GM21381 (cell line): ENCODE measurements at regions not wholly inside any gene's neighbourhood (a gene's known extent, or its start where the extent isn't known, plus 50 kb on each side); places are given as distances from the start of the nearest gene placed in this dataset.

Source experiments
- ATAC-seq: cut with Tn5 transposase; IDR thresholded peaks from one replicate; pipeline ENCODE4 v1.9.1; 2021; ENCODE audit warnings: mild to moderate bottlenecking, moderate library complexity; ENCODE audit not compliant: unreplicated experiment

DNA sequence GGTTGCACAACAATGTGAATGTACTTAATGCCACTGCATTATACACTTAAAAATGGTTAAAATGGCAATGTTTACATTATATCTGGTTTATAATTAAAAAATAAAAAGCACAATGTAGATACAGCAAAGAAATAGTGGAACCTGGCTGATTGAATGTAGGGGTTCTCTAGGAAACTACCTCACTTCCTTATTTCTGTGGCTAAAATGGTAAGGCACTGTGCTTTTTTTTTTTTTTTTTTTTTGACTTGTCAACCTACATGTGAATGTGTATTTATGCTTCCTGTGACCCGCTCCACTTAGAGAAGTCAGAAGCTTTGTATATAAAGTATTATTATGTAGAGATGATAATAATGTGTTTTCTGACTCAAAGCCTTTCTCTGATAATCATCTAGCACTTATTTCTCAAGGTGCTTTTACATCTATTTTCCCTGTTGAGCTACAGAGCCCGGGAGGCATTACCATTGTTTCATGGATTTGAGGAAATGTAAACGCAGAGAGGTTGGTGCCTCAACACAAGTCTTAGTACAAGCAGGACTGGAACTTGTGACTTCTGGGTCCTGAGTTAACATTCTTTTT lies 55.0 kb downstream of the SOX4 start:
- ATAC-seq = peak; percentile 70

DNA sequence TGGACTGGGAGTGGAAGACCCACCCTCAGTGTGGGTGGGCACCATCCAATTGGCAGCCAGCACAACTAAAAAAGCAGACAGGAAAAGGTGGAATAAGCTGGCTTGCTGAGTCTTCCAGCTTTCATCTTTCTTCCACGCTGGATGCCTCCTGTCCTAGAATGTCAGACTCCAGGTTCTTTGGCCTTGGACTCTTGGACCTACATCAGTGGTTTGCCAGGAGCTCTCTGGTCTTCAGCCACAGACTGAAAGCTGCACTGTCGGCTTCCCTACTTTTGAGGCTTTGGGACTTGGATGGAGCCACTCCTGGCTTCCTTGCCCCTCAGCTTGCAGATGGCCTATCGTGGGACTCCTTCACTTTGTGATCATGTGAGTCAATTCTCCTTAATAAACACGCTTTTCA lies 59.8 kb downstream of the SOX4 start:
- ATAC-seq = no peak

DNA sequence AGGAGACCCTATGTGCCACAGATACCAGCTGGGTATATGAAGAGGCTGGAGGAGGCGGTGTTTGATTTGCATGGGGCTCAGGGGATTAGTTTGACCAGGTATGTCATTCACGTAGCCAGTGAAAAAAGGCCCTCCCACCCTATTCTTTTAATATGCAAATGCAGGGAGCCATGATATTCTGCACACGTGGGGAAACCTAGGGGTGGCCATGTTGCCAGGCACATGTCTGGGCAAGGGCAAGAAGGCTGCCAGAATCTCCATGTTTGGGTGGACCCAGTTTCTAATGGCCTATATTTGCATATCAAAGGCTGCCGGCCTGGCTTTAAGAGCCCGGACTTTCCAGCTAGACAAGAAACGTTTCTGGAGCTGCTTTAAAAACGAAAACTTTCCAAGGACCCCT lies 60.4 kb downstream of the SOX4 start:
- no peak for ATAC-seq

DNA sequence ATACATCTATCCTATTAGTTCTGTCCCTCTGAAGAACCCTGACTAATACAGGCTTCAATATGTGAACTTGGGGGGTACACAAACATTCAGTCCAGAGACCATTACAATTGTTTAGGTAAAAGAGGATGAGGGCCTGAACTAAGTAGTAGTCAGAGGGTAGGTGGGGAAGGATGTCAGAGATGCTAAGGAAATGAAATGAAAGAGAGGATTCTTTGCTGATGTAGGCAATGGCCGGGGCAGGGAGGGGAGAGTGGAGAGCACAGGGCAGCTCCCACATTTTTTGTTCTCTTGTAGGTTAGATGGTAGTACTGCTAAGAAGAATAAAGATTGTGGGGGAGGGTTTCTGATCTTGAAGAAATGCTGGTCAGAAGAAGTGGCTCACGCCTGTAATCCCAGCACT lies 60.8 kb downstream of the SOX4 start:
- ATAC-seq = no peak

DNA sequence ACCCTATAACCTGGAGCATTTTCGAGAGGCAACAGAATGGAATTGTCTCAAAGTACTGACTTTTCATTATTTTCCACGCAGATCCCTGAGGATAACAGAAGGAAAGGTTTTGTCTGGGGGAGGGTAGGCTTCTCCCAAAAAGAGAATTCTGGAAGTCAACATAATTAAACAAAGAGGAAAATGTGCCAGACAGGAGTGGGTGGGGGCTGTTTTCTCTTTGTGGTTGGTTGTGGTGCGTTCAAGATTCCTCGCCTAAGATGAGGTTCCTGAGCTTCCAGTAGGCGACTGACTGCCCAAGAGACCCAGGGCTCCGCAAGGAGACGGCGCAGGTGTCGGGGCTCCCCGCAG lies 70.4 kb downstream of the SOX4 start:
- ATAC-seq = no peak

DNA sequence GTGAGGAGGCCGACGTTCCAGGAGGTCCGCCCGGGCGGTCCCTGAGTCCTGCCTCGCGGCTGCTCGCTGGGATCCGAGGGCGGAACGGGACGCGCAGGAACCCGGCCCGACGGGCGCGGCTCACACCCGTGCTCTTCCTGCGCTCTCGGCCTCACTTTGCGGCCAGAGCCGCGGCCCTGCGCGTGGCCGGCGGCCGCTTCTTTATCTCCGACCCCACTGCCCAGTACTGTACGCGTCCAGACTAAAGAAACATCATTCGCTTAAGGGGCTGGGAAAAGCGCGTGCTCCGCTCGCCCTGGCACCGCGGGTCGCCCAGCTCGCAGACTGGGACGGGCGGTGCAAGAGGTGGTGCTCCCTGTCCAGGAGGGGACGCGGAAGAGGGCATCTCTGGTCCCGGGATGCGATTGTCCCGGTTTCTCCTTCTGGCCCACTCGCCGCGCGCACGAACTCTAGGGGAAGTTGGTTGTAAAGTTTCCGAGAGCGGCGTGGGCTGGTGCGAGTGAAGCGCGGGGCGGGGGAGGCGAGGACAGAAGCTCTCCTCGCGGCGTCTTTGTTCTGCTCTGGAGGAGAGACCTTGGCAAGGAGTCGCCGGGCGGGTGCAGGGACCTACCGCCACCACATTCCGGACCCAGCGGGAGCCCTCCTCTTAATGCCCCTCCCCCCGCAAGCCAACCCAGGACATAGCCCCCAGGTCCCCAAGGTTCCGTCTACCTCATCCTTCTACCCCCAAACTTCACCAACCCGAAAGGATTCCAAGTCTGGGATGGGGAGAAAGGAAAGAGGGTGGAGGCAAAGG lies 71.0 kb downstream of the SOX4 start:
- no peak for ATAC-seq

DNA sequence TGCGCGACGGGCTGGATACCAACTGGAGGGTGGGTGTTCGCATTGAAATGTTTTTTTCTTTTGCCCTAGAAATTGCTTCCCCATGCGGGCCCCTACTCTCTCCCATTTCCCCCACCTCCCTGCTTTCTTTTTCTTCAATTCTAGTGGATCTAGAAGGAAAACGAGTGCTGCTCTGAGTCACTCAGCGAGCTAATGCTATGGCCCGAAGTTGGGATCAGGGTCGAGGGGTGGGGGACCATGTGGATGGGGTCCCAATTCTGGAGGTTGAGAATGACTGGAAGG lies 71.5 kb downstream of the SOX4 start:
- no peak for ATAC-seq

DNA sequence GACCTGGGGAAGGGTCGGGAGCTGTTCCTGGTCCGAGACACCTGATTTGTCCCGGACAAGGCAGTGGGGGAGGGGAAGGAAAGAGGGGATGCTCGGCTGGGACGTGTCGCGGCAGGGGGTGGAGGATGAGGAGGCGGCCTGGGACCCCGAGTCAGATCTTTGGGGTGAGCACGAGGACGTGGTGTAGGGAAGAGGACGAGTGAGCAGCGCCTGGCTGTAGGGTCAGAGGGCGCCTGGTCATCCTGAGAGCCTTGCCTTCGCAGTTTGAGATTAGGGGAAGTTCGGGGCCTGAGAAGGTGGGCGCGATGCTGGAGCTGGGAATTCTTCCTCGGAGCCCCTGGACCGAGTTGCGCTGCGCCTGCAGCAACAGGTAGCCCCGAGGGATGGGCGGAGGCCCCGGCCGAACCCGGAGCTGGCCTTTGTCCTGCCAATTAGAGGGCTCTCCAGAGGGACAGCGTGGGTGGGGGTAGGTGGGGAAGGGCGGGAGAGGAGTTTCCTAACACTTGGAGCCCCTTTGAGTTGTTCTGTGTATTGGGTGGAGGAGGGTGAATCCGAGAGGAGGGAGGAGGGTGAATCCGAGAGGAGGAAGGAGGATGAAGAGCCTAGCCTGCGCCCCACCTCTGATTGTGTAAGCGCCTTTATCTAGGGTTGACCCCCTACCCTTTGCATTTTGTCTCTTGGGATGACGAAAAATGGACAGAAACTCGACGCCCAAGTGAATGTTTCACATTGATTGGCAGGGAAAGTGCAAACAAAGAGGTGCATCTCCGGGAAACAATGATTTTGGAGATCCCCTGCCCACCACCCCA lies 72.0 kb downstream of the SOX4 start:
- no peak for ATAC-seq

DNA sequence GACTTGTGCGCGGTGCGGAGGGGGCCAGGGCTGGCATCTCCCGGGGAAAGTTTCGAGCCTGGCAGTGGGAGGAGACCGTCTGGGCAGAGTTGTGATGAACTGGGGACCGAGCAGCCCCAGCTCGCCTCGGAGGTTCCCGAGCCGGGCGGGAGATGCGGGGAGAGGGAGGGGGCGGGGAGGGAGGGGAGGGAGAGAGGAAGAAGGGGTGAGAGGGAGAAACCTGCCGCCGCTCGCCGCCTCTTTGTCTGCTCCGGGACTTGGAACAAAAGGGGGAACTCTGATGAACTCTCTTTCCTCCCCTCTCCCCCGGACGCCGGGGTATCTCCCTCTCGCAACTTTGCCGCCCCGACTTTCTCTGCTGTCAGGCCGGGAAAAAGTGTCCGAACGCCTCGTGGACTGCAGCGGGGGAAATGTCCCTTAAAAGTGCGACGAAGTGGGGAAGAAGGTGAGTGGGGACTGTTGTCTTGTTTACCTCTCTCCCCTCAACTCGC lies 72.7 kb downstream of the SOX4 start:
- ATAC-seq = no peak

DNA sequence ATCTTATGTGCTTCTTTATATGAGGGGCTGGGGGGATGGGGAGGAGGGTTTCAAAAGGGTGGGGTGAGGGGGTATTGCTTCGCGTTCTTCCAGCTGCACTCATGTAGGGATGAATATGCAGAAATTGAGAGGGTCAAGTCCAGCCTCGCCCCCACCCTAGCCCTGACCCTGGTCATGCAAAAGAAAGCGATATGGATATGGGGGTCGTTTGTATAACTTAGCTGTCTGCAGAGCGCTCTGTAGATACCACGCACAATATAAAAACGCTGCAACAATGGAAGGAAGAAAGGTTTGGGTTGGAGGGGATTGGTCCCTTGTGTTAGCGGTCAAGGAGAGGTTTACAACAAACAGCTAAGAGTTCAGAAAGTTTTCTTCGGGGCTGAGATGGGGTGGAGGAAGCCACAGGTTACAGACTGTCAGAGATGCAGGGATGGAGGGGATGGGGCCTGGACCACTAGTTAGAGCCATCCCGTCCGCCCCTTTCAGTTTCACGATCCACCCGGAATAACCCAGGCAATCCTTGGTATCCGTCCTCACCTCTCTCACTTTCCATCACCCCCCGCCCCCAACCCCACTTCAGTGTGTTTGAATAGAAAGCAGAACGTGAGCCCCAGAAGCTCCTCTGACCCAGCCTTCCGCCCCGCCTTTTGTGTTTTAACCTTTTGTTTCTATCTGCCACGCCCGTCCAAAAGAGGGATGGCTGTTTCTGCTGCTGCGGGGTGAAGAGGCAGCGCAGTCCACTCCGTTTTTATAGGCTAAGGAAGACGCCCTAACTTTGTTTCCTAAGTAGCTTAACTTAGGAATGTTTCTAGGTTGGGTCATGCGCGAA lies 73.5 kb downstream of the SOX4 start:
- ATAC-seq = no peak

DNA sequence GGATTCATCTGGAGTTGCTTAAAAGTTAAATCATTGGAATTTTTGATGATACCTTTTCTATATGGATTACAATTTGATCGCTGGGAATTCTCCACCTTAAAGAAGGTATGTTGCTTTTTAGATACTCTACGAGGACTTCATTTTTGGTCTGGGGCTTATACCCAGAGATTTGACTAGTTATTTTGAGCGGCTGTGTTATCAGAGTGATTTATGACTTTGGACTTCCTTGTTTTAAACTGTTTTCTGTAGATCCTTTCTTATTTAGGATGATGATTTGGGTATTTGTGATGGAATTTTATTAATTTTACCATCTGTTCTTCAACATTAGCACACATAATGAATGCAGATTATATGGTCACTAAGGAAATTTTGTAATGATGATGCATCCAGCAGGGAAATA lies 75.2 kb downstream of the SOX4 start:
- no peak for ATAC-seq

DNA sequence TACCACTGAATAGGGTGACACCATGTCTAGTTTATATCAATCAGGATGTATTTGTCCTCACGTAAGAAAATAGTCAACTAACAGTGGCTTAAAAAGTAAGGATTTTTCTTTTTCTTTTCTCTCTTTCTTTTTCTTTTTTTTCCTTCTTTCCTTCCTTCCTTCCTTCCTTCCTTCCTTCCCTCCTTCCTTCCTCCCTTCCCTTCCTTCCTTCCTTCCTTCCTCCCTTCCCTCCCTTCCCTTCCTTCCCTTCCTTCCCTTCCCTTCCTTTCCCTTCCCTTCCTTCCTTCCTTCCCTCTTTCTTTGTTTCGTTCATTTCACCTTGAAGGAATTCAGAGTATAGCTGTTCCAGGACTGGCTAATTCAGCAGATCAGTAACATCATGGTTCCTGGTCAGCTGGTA lies 83.2 kb downstream of the SOX4 start:
- ATAC-seq = no peak

DNA sequence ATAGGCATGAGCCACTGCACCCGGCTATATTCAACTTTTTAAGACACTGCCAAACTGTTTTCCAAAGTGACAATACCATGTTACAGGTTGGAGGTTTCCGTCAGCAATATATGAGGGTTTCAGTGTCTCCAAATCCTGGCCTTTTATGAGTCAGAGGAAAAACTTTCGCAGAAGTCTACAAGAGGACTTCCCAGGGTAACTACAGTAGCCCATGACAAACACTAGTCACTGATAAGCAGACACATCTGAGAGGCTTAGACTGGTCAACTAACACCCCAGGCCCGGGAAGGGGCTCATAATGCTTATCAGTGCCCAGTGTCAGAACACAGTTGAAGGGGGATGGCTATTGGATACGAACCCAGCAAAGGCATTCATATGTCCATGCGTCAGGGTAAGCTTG lies 85.4 kb downstream of the SOX4 start:
- ATAC-seq = no peak

DNA sequence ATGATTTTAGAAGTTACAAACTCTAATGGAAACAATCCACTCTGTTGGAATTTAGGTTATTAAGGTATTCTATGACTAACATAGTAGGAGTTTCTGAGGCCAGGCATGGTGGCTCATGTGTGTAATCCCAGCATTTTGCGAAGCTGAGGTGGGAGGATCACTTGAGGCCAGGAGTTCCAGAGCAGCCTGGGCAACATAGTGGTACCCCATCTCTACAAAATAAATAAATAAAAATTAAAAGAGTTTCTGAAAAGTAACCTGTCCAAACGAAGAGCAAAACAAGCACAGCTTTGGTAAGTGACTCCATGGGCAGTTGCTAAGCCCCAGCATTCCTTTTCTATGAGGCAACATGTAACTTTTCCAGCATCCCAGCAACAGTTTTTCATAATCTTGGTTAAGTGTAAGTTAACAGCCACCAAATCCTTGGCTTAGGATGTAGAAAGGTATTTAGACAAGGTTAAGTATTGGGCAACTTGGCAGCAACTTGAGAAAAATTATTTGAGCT lies 86.3 kb downstream of the SOX4 start:
- no peak for ATAC-seq

DNA sequence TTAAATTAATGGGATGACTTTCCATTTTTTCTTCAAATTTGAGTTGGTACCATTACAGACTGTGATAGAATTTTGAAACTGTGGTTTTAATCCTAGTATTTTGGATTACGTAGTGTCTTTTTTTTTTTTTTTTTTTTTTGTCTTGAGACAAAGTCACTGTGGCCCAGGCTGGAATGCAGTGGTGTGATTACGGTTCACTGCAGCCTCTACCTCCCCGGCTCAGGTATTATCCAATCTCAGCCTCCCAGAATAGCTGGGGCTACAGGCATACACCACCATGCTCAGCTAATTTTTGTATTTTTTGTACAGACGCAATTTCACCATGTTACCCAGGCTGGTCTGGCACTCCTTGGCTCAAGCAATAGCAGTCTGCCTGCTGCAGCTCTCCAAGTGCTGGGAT lies 87.1 kb downstream of the SOX4 start:
- no peak for ATAC-seq

DNA sequence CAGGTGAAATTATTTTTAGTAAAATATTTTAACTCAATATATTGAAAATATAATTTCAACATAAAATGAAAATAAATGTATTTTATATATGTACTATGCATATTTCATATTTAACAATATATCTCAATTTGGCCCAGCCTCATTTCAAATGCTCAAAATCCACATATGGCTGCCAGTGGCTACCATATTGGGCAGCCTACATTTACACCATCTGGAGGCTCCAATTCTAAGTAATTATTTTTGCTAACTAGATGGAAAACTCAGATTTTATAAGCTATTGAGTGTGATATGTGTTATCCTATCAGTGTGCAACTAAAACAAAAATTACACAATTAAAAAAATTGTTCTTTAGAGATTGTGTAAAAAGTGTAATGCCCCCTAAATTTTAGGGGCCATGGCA lies 96.9 kb downstream of the SOX4 start:
- no peak for ATAC-seq

DNA sequence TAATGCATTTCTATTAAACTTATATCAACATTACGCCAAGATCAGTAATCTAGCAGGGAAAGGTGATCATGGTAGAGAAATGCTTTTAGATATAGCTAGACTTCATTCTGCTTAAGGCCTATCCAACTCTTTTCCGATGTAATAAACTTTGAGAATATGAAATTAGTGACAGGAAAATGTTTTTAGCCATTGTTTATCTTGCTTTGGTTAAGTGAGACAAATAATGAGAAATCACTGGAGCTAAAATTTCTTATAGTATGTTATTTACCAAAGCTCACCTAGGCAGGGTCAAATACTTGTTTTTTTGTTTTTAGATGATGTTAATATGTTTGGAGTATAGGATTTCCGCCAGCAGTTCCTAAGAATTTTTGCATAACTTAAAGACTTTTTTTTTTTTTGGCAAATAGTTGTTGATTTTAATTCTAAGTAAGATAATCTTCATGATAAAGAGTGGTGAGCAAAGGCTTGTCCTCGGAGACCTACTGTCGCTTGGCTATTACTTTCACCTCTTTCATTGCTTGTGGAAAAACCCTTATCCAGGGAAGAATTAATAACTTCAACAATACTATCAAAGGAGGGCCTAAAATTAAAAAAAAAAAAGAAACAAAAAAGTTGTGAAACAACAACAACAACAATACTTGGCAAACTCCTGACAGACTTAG lies 98.3 kb downstream of the SOX4 start:
- ATAC-seq = no peak

DNA sequence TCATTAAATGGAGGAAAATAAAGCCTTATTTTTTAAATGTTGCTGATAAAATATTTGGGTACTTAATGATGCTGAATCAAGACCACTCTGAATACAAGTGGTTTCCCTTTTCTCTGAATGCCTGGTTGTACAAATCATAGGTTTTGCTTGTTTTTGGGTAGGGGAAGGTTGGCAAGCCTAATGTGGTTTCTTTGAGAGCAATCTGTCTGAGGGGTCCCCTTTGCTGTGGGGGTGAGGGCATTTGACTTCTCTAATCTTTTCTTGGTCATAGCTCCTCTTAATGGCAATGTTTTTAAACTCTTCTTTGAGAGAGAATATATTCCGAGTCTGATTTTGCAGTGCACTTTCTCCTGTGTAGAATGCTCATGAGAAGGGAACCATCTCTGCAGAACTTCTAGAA lies 99.2 kb downstream of the SOX4 start:
- ATAC-seq = no peak

DNA sequence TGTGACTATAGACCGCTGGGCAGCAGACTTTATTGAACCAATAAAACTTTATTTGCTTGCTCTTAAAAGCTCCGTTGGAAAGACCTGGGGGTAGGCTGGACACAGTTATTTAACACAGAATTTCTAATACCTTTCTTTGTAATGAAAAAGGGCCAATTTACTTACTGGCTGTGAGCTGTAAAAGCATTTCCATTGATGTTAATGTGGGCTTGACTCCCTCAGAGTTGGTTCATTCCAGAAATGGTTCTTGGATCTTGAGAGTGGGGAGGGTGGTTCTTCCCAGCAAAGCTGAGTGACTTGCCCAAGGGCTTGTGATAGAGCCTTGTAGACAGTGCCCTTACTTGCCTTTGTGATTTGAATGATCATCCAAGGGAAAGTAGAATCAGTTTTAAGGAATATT lies 100.6 kb downstream of the SOX4 start:
- ATAC-seq = no peak

DNA sequence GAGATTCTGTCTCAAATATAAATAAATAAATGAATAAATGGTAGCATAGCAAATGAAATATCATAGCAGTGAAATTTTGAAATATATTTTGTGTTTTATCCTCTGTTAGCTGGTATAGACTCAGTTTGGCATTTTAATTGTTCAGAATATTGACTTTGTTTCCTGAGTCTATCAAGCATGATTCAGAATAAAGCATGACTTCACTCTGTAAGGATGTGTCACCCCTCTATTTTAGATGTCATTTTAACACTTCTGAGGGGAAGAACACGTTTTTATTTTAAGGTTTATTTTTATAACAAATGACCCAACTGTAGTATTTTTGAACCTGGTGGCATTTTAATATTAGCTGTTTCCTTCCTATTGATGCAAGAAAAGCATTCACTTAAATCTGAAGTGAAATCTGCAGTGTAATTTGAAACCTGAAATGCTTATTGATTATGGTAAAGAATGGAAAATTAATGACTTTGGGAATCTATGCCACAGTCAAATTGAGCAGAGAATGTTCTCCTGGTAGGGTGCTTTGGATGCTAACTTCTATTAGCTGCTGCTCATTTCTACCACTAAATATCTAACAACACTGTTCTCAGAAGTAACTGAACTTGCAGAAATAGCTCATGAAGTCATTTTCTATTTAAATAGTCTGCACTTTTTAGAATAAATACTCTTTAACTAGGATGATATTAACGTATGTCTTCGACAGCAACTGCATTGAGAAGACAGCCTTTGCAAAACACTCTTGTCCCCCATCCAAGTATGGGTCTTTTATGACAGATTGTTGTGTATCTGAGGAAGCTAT lies 114.2 kb downstream of the SOX4 start:
- no peak for ATAC-seq
